IMR-90 (cell line): ENCODE measurements at regions not wholly inside any gene's neighbourhood (a gene's known extent, or its start where the extent isn't known, plus 50 kb on each side); places are given as distances from the start of the nearest gene placed in this dataset.

Experiments
- ATAC-seq: fragments of 200-7000 bp; cut with Tn5 transposase; 2 replicates; pipeline ENCODE4 v1.9.1; 2020; ENCODE audit warnings: low read depth, mild to moderate bottlenecking, moderate library complexity
- BruUV-seq: library from RNA; stranded (reverse); fragments of 400-500 nt; replicated peaks from 2 replicates; lab custom pipeline; 2021; lab: Mats Ljungman, UMichigan
- CTCF ChIA-PET: fragments of 300-600 bp; formaldehyde crosslinking; extraction: SDS; loops from one replicate; lab custom pipeline; 2021; ENCODE audit warnings: antibody characterized with exemption; lab: Yijun Ruan, JAX
- POLR2A ChIA-PET: fragments of 300-600 bp; sonication (Branson Sonifier 250); formaldehyde crosslinking; loops from one replicate; lab custom pipeline; 2022; ENCODE audit warnings: antibody characterized with exemption; ENCODE audit not compliant: unreplicated experiment; lab: Charles Lee
- DNase-seq: peaks from one replicate; pipeline ENCODE4 v3.0.0; 2013
- H2AFZ ChIP-seq: replicated peaks from 2 replicates; pipeline ENCODE3; 2013; ENCODE audit warnings: low read length, mild to moderate bottlenecking; ENCODE audit not compliant: poor library complexity
- H2AK5ac ChIP-seq: 2 replicates; pipeline ENCODE4 v1.6.1; 2013; ENCODE audit warnings: low read depth, low read length, inconsistent platforms
- H2AK9ac ChIP-seq: replicated peaks from 2 replicates; pipeline ENCODE3; 2013; ENCODE audit warnings: mild to moderate bottlenecking, low read depth, low read length, moderate library complexity; ENCODE audit not compliant: poor library complexity
- H2BK120ac ChIP-seq: 2 replicates; pipeline ENCODE4 v1.6.1; 2013; ENCODE audit warnings: low read depth, low read length, inconsistent platforms
- H2BK15ac ChIP-seq: 3 replicates; pipeline ENCODE4 v1.6.1; 2013; ENCODE audit warnings: low read depth, low read length, inconsistent platforms
- H2BK20ac ChIP-seq: 2 replicates; pipeline ENCODE4 v1.6.1; 2013; ENCODE audit warnings: low read depth, mild to moderate bottlenecking, inconsistent platforms, low read length, moderate library complexity
- H2BK5ac ChIP-seq: 2 replicates; pipeline ENCODE4 v1.6.1; 2013; ENCODE audit warnings: mild to moderate bottlenecking, low read depth, low read length, inconsistent platforms; ENCODE audit not compliant: poor library complexity, severe bottlenecking
- H3K14ac ChIP-seq: replicated peaks from 2 replicates; pipeline ENCODE4 v1.6.1; 2013; ENCODE audit warnings: low read depth, low read length, inconsistent platforms
- H3K18ac ChIP-seq: 2 replicates; pipeline ENCODE4 v1.6.1; 2013; ENCODE audit warnings: low read depth, low read length, control low read depth
- H3K23ac ChIP-seq: 2 replicates; pipeline ENCODE4 v1.6.1; 2013; ENCODE audit warnings: low read depth, low read length, inconsistent platforms
- H3K27ac ChIP-seq: 2 replicates; pipeline ENCODE4 v1.5.1; 2013; ENCODE audit warnings: mild to moderate bottlenecking, control low read depth, low read length; ENCODE audit not compliant: insufficient read depth
- H3K27me3 ChIP-seq: 2 replicates; pipeline ENCODE4 v1.6.1; 2013; ENCODE audit warnings: low read length; ENCODE audit not compliant: control insufficient read depth, insufficient read depth
- H3K36me3 ChIP-seq: 2 replicates; pipeline ENCODE4 v1.6.1; 2013; ENCODE audit warnings: low read length, mixed read lengths; ENCODE audit not compliant: control insufficient read depth, insufficient read depth
- H3K4ac ChIP-seq: 2 replicates; pipeline ENCODE4 v1.6.1; 2013; ENCODE audit warnings: low read depth, low read length, inconsistent platforms
- H3K4me1 ChIP-seq: 2 replicates; pipeline ENCODE4 v1.6.1; 2013; ENCODE audit warnings: low read length, mixed read lengths; ENCODE audit not compliant: control insufficient read depth, insufficient read depth
- H3K4me2 ChIP-seq: 2 replicates; pipeline ENCODE4 v1.6.1; 2013; ENCODE audit warnings: low read depth, mild to moderate bottlenecking, control low read depth, low read length, moderate library complexity
- H3K4me3 ChIP-seq: 2 replicates; pipeline ENCODE4 v1.5.1; 2013; ENCODE audit warnings: low read depth, mild to moderate bottlenecking, control low read depth, low read length, moderate library complexity; ENCODE audit not compliant: insufficient read depth
- H3K56ac ChIP-seq: 2 replicates; pipeline ENCODE4 v1.6.1; 2013; ENCODE audit warnings: low read length, inconsistent platforms; ENCODE audit not compliant: insufficient read depth; ENCODE audit errors: extremely low read depth
- H3K79me1 ChIP-seq, 2 experiments: 2 replicates each; pipeline ENCODE4 v1.6.1; 2013; ENCODE audit warnings: low read length in 2 of 2, inconsistent platforms in 1 of 2, low read depth in 1 of 2
- H3K9ac ChIP-seq: 2 replicates; pipeline ENCODE4 v1.6.1; 2013; ENCODE audit warnings: low read depth, low read length, control low read depth
- H3K9me1 ChIP-seq: 2 replicates; pipeline ENCODE4 v1.6.1; 2013; ENCODE audit warnings: low read length, inconsistent platforms; ENCODE audit not compliant: insufficient read depth
- H3K9me3 ChIP-seq: 2 replicates; pipeline ENCODE4 v1.6.1; 2013; ENCODE audit warnings: low read length; ENCODE audit not compliant: control insufficient read depth, insufficient read depth
- H4K20me1 ChIP-seq: 2 replicates; pipeline ENCODE4 v1.6.1; 2013; ENCODE audit warnings: low read length, inconsistent platforms; ENCODE audit not compliant: insufficient read depth
- H4K5ac ChIP-seq: 2 replicates; pipeline ENCODE4 v1.6.1; 2013; ENCODE audit warnings: mild to moderate bottlenecking, low read depth, low read length, control low read depth
- H4K8ac ChIP-seq, 2 experiments: 2 replicates each; pipeline ENCODE4 v1.6.1; 2013; ENCODE audit warnings: low read depth in 2 of 2, low read length in 2 of 2, control low read depth in 1 of 2, inconsistent platforms in 1 of 2
- H4K91ac ChIP-seq: 2 replicates; pipeline ENCODE4 v1.6.1; 2013; ENCODE audit warnings: low read depth, low read length, inconsistent platforms; ENCODE audit not compliant: insufficient read depth
- BHLHE40 ChIP-seq: fragments of 150-350 bp; IDR thresholded peaks from 2 replicates; pipeline ENCODE4 v1.6.1; 2016; ENCODE audit warnings: mild to moderate bottlenecking, low read depth, low read length
- CEBPB ChIP-seq: IDR thresholded peaks from 2 replicates; pipeline ENCODE4 v1.6.1; 2012; ENCODE audit warnings: low read depth, low read length, improper control_type of control experiment
- CHD1 ChIP-seq: IDR thresholded peaks from 2 replicates; pipeline ENCODE4 v1.6.1; 2012; ENCODE audit warnings: low read depth, low read length, improper control_type of control experiment
- CTCF ChIP-seq: conservative IDR thresholded peaks from 2 replicates; pipeline ENCODE4 v1.5.1; 2012; ENCODE audit warnings: mild to moderate bottlenecking, low read depth, low read length, improper control_type of control experiment
- ELK1 ChIP-seq: fragments of 150-350 bp; IDR thresholded peaks from 2 replicates; pipeline ENCODE4 v1.6.1; 2016; ENCODE audit warnings: low read depth, mild to moderate bottlenecking, low read length, moderate library complexity, borderline replicate concordance
- FOS ChIP-seq: fragments of 150-350 bp; IDR thresholded peaks from 2 replicates; pipeline ENCODE4 v1.6.1; 2016; ENCODE audit warnings: low read depth, low read length
- MAFK ChIP-seq: IDR thresholded peaks from 2 replicates; pipeline ENCODE4 v1.6.1; 2012; ENCODE audit warnings: low read depth, low read length, improper control_type of control experiment
- MAZ ChIP-seq: IDR thresholded peaks from 2 replicates; pipeline ENCODE4 v1.6.1; 2012; ENCODE audit warnings: low read depth, mild to moderate bottlenecking, low read length, improper control_type of control experiment, moderate library complexity, borderline replicate concordance
- MXI1 ChIP-seq: IDR thresholded peaks from 2 replicates; pipeline ENCODE4 v1.6.1; 2012; ENCODE audit warnings: low read depth, mild to moderate bottlenecking, low read length, moderate library complexity, borderline replicate concordance
- NFE2L2 ChIP-seq: fragments of 150-350 bp; IDR thresholded peaks from 2 replicates; pipeline ENCODE4 v1.6.1; 2016; ENCODE audit warnings: low read depth, mild to moderate bottlenecking, low read length
- POLR2A ChIP-seq: IDR thresholded peaks from 2 replicates; pipeline ENCODE4 v1.6.1; 2012; ENCODE audit warnings: mild to moderate bottlenecking, low read depth, low read length
- RAD21 ChIP-seq: IDR thresholded peaks from 2 replicates; pipeline ENCODE4 v1.6.1; 2012; ENCODE audit warnings: low read length, improper control_type of control experiment
- RCOR1 ChIP-seq: IDR thresholded peaks from 2 replicates; pipeline ENCODE4 v1.6.1; 2012; ENCODE audit warnings: mild to moderate bottlenecking, low read length, improper control_type of control experiment; ENCODE audit not compliant: insufficient replicate concordance
- RFX5 ChIP-seq: IDR thresholded peaks from 2 replicates; pipeline ENCODE4 v1.8.0; 2012; ENCODE audit warnings: low read depth, mild to moderate bottlenecking, low read length, moderate library complexity
- SMC3 ChIP-seq: fragments of 150-350 bp; IDR thresholded peaks from 2 replicates; pipeline ENCODE4 v1.6.1; 2016; ENCODE audit warnings: low read depth, mild to moderate bottlenecking, antibody characterized with exemption, low read length, moderate library complexity
- USF2 ChIP-seq: fragments of 150-350 bp; IDR thresholded peaks from 2 replicates; pipeline ENCODE4 v1.6.1; 2017; ENCODE audit warnings: mild to moderate bottlenecking, antibody characterized with exemption, low read length, low read depth
- dilution Hi-C: fragments of 300-500 bp; cut with HindIII; formaldehyde crosslinking; loops from one replicate; pipeline ENCODE4 v1.14.3; 2018; ENCODE audit warnings: low sequenced_read_pairs; ENCODE audit not compliant: unreplicated experiment
- in situ Hi-C: fragments of 300-500 bp; cut with MboI; formaldehyde crosslinking; loops from 3 replicates; pipeline ENCODE4 v1.14.3; 2019; ENCODE audit warnings: low sequenced_read_pairs, inconsistent platforms, mixed read lengths
- intact Hi-C: fragments of 100-400 bp; cut with micrococcal nuclease; formaldehyde crosslinking; loops from 2 replicates; pipeline ENCODE4 v1.10.0; 2022

- Histone ChIP-seq H2AK5ac (no peak overlapping the region), H2BK15ac (no peak overlapping the region), H3K18ac (no peak overlapping the region), H3K9ac (no peak overlapping the region), H3K27ac (no peak overlapping the region), H2BK5ac (no peak overlapping the region), H3K9me3 (no peaks in the 10 kb centered on the region), H4K8ac (no peak overlapping the region), H3K9me1 (no peaks in the 10 kb centered on the region), H3K36me3 (no peaks in the 10 kb centered on the region), H2AK9ac (no peak overlapping the region), H4K91ac (no peak overlapping the region), H3K79me1 (no peaks in the 10 kb centered on the region), H3K23ac (no peak overlapping the region), H2BK120ac (no peak overlapping the region), H3K4me3 (no peak overlapping the region), H4K5ac (no peak overlapping the region), H3K4me2 (no peak overlapping the region), H3K4me1 (no peaks in the 10 kb centered on the region), H2BK20ac (no peak overlapping the region), H2AFZ (no peak overlapping the region), H3K27me3 (peaks cover 2% of the 10 kb centered on the region; the same call in 1 of the 2 replicates), H3K4ac (no peak overlapping the region), H3K56ac (no peak overlapping the region), H4K20me1 (no peaks in the 10 kb centered on the region), H3K14ac (no peak overlapping the region)
- no peak for DNase-seq
- BruUV-seq, result no TSS peak
- ChIA-PET CTCF (interaction anchor here (1.4 kb wide), 1 partner anchor 10 kb away, joined by 4 read pairs; no protein-coding TSS in a partner anchor), POLR2A (no interaction called here)
- TF ChIP-seq POLR2A (no peak), NFE2L2 (no peak), SMC3 (no peak), CEBPB (no peak), BHLHE40 (no peak), USF2 (no peak), RFX5 (no peak), MAZ (no peak), MXI1 (no peak), RAD21 (no peak), MAFK (no peak), ELK1 (no peak), CTCF (no peak), FOS (no peak), RCOR1 (no peak), CHD1 (no peak)
- dilution Hi-C loops (no loop called here), in situ Hi-C loops (loop anchor here (25.0 kb wide), 1 partner anchor 423 kb away; no protein-coding TSS in a partner anchor), intact Hi-C loops (no loop called here)
- no peak for ATAC-seq
These were observed 291.7 kb downstream of the TMEM167A start for GRCh38 chr5:82785456-82785855.
